GM12892 (cell line): ENCODE measurements at regions not wholly inside any gene's neighbourhood (a gene's known extent, or its start where the extent isn't known, plus 50 kb on each side); places are given as distances from the start of the nearest gene placed in this dataset.
"Not testable (repeated sequence)": the region's sequence is repeated elsewhere in the genome, so short reads cannot be mapped to it uniquely, and the experiment has no call there.

Experiments used
- POLR2A ChIP-seq: IDR thresholded peaks from 2 replicates; pipeline ENCODE4 v1.6.1; 2011; ENCODE audit warnings: low read depth, low read length, control low read depth
- POLR2AphosphoS5 ChIP-seq: IDR thresholded peaks from 2 replicates; pipeline ENCODE4 v1.6.1; 2011; ENCODE audit warnings: low read depth, low read length, control low read depth
- TAF1 ChIP-seq: IDR thresholded peaks from 2 replicates; pipeline ENCODE4 v1.6.1; 2011; ENCODE audit warnings: low read depth, mild to moderate bottlenecking, control low read depth, low read length, borderline replicate concordance

- TF ChIP-seq POLR2AphosphoS5, POLR2A, TAF1: not testable (repeated sequence)
Measured at GRCh38 chr3:103564116-103564515, 1129.3 kb downstream of the ZPLD1 start.
